K562 (cell line): ENCODE measurements at regions not wholly inside any gene's neighbourhood (a gene's known extent, or its start where the extent isn't known, plus 50 kb on each side); places are given as distances from the start of the nearest gene placed in this dataset.

Experiments used
- ATF7 ChIP-seq: fragments of 450-650 bp; IDR thresholded peaks from 2 replicates; pipeline ENCODE4 v1.7.1; 2014; ENCODE audit warnings: mild to moderate bottlenecking, moderate library complexity
- BCOR ChIP-seq: fragments of 450-650 bp; IDR thresholded peaks from 2 replicates; pipeline ENCODE4 v1.6.1; 2016
- BMI1 ChIP-seq: fragments of 150-350 bp; IDR thresholded peaks from 2 replicates; pipeline ENCODE4 v1.6.1; 2014; ENCODE audit warnings: low read length
- CBX5 ChIP-seq: IDR thresholded peaks from 2 replicates; pipeline ENCODE4 v1.6.1; 2014; ENCODE audit warnings: low read depth, borderline replicate concordance
- CHD1 ChIP-seq: fragments of 200-600 bp; sonication (generic); IDR thresholded peaks from one replicate; pipeline ENCODE4 v1.6.1; 2012; ENCODE audit warnings: mild to moderate bottlenecking, moderate library complexity, low read length, inconsistent platforms
- GTF2A2 ChIP-seq: IDR thresholded peaks from 2 replicates; pipeline ENCODE4 v1.6.1; 2016; ENCODE audit warnings: mild to moderate bottlenecking, missing genetic modification characterization, missing compliant biosample characterization
- IRF2 ChIP-seq: sonication (generic); formaldehyde crosslinking; IDR thresholded peaks from 2 replicates; pipeline ENCODE4 v1.8.1; 2022; ENCODE audit warnings: mild to moderate bottlenecking, missing genetic modification reagents
- JUNB ChIP-seq: fragments of 450-650 bp; formaldehyde crosslinking; conservative IDR thresholded peaks from 2 replicates; pipeline ENCODE4 v1.4.0; 2020; ENCODE audit warnings: mild to moderate bottlenecking
- KHSRP ChIP-seq: fragments of 450-650 bp; IDR thresholded peaks from 2 replicates; pipeline ENCODE4 v1.6.1; 2017
- PCBP1 ChIP-seq: fragments of 200-400 bp; formaldehyde crosslinking; IDR thresholded peaks from 2 replicates; pipeline ENCODE4 v1.6.1; 2018; ENCODE audit warnings: mild to moderate bottlenecking, low read depth, low read length; ENCODE audit not compliant: poor library complexity, severe bottlenecking
- POLR3G ChIP-seq: IDR thresholded peaks from 2 replicates; pipeline ENCODE4 v1.6.1; 2011; ENCODE audit not compliant: insufficient read length, insufficient replicate concordance; ENCODE audit errors: extremely low read depth
- SPI1 ChIP-seq: IDR thresholded peaks from 2 replicates; pipeline ENCODE4 v1.6.1; 2011; ENCODE audit warnings: low read depth, low read length, control low read depth, borderline replicate concordance
- SREBF2 ChIP-seq: sonication (generic); formaldehyde crosslinking; IDR thresholded peaks from 2 replicates; pipeline ENCODE4 v1.4.0; 2020; ENCODE audit warnings: mild to moderate bottlenecking, missing genetic modification reagents
- SRSF1 ChIP-seq: fragments of 200-400 bp; formaldehyde crosslinking; IDR thresholded peaks from 2 replicates; pipeline ENCODE4 v1.6.1; 2017; ENCODE audit warnings: mild to moderate bottlenecking, low read depth, low read length, moderate library complexity
- SRSF3 ChIP-seq: fragments of 200-400 bp; formaldehyde crosslinking; IDR thresholded peaks from 2 replicates; pipeline ENCODE4 v1.6.1; 2016; ENCODE audit warnings: mild to moderate bottlenecking, low read length, moderate library complexity; ENCODE audit not compliant: insufficient read depth
- TAL1 ChIP-seq: fragments of 450-650 bp; IDR thresholded peaks from 2 replicates; pipeline ENCODE4 v1.6.1; 2016; ENCODE audit warnings: mild to moderate bottlenecking
- TEAD1 ChIP-seq, 2 experiments: fragments of 450-650 bp in 1 of 2; sonication (generic) in 1 of 2; formaldehyde crosslinking; IDR thresholded peaks; 2 replicates each; pipeline versions ENCODE4 v1.4.0 to v1.8.0; 2020 to 2022; ENCODE audit warnings: mild to moderate bottlenecking in 2 of 2, missing genetic modification reagents in 1 of 2
- ZC3H11A ChIP-seq: IDR thresholded peaks from 2 replicates; pipeline ENCODE4 v1.6.1; 2012; ENCODE audit warnings: low read depth, low read length, improper control_type of control experiment
- ZKSCAN3 ChIP-seq: fragments of 250-450 bp; sonication (Bioruptor Pico); IDR thresholded peaks from 2 replicates; pipeline ENCODE4 v1.4.0; 2020
- ZNF175 ChIP-seq: fragments of 200-800 bp; sonication (Bioruptor generic); IDR thresholded peaks from 2 replicates; pipeline ENCODE4 v1.6.1; 2016; ENCODE audit warnings: low read depth, mild to moderate bottlenecking, missing genetic modification characterization, missing compliant biosample characterization
- ZNF239 ChIP-seq: fragments of 250-450 bp; sonication (Bioruptor Pico); IDR thresholded peaks from 2 replicates; pipeline ENCODE4 v1.4.0; 2020; ENCODE audit warnings: mild to moderate bottlenecking
- TF ChIP-seq, protein P1 (sequence below), 2 experiments: fragments of 450-650 bp in 1 of 2; sonication (generic) in 1 of 2; formaldehyde crosslinking; conservative IDR thresholded peaks; 2 replicates each; pipeline versions ENCODE4 v1.4.0 to v1.8.1; 2020 to 2022; ENCODE audit warnings: mild to moderate bottlenecking in 1 of 2, missing genetic modification reagents in 1 of 2
- TF ChIP-seq, protein P2 (sequence below): fragments of 200-800 bp; sonication (Bioruptor generic); IDR thresholded peaks from 2 replicates; pipeline ENCODE4 v1.6.1; 2017; ENCODE audit warnings: missing genetic modification characterization, missing compliant biosample characterization
- TF ChIP-seq, protein P3 (sequence below): fragments of 250-450 bp; sonication (Bioruptor Pico); IDR thresholded peaks from 2 replicates; pipeline ENCODE4 v1.8.0; 2022; ENCODE audit warnings: moderate library complexity, mild to moderate bottlenecking, inconsistent platforms
- TF ChIP-seq, protein P4 (sequence below): IDR thresholded peaks from 2 replicates; pipeline ENCODE4 v1.6.1; 2011; ENCODE audit warnings: borderline replicate concordance, low read depth, mild to moderate bottlenecking, moderate library complexity, low read length; ENCODE audit not compliant: insufficient read depth, poor library complexity, severe bottlenecking

DNA sequence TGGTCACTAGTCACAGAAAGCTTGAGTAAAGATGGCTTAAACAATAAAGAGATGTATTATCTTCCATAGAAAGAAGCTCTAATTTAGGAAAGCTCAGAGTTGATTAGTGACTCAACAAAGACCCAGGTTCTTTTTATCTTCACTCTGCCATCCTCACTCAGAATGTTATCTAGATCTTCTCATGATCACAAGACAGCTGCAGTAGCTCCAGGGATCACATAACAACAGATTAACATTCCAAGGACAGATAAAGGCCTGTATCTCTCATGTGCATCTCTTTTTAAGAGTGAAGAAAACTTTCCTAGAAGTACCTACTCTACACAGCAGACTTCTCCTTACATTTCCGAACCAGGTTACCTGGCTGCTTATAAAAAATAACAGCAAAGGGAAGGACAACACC lies 368.7 kb upstream of the PROX1 start (continued):
- TF ChIP-seq, protein P1, sequence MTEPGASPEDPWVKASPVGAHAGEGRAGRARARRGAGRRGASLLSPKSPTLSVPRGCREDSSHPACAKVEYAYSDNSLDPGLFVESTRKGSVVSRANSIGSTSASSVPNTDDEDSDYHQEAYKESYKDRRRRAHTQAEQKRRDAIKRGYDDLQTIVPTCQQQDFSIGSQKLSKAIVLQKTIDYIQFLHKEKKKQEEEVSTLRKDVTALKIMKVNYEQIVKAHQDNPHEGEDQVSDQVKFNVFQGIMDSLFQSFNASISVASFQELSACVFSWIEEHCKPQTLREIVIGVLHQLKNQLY (CRISPR knock-in tag; conservative IDR thresholded peaks at IDR 0.05), result no peak
- TF ChIP-seq ZC3H11A (no peak), ZKSCAN3 (CRISPR knock-in tag) (no peak), ATF7 (no peak), IRF2 (CRISPR knock-in tag) (no peak), KHSRP (no peak), TAL1 (peak; percentile 27; the same call in 1 of the 2 replicates), SREBF2 (no peak), CBX5 (no peak), PCBP1 (no peak), CHD1 (no peak), POLR3G (no peak), ZNF239 (CRISPR knock-in tag) (no peak), TEAD1 (CRISPR knock-in tag; IDR thresholded peaks at IDR 0.05) (peak in 1 of 2 experiments; percentile 96; a peak in 2 of 4 replicates), BMI1 (no peak), SPI1 (no peak), BCOR (no peak), GTF2A2 (tag) (no peak), ZNF175 (CRISPR knock-in tag) (no peak), SRSF1 (no peak), SRSF3 (no peak), JUNB (no peak)
- TF ChIP-seq, protein P2, sequence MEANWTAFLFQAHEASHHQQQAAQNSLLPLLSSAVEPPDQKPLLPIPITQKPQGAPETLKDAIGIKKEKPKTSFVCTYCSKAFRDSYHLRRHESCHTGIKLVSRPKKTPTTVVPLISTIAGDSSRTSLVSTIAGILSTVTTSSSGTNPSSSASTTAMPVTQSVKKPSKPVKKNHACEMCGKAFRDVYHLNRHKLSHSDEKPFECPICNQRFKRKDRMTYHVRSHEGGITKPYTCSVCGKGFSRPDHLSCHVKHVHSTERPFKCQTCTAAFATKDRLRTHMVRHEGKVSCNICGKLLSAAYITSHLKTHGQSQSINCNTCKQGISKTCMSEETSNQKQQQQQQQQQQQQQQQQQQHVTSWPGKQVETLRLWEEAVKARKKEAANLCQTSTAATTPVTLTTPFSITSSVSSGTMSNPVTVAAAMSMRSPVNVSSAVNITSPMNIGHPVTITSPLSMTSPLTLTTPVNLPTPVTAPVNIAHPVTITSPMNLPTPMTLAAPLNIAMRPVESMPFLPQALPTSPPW (CRISPR knock-in tag), result peak; percentile 19; the same call in 1 of the 2 replicates
- TF ChIP-seq, protein P3, sequence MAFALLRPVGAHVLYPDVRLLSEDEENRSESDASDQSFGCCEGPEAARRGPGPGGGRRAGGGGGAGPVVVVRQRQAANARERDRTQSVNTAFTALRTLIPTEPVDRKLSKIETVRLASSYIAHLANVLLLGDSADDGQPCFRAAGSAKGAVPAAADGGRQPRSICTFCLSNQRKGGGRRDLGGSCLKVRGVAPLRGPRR, result no peak
- TF ChIP-seq, protein P4, sequence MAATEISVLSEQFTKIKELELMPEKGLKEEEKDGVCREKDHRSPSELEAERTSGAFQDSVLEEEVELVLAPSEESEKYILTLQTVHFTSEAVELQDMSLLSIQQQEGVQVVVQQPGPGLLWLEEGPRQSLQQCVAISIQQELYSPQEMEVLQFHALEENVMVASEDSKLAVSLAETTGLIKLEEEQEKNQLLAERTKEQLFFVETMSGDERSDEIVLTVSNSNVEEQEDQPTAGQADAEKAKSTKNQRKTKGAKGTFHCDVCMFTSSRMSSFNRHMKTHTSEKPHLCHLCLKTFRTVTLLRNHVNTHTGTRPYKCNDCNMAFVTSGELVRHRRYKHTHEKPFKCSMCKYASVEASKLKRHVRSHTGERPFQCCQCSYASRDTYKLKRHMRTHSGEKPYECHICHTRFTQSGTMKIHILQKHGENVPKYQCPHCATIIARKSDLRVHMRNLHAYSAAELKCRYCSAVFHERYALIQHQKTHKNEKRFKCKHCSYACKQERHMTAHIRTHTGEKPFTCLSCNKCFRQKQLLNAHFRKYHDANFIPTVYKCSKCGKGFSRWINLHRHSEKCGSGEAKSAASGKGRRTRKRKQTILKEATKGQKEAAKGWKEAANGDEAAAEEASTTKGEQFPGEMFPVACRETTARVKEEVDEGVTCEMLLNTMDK, result no peak
